Keratinocyte (primary cell): ENCODE measurements at regions not wholly inside any gene's neighbourhood (a gene's known extent, or its start where the extent isn't known, plus 50 kb on each side); places are given as distances from the start of the nearest gene placed in this dataset.

Source experiments
- CTCF ChIP-seq, 3 experiments: IDR thresholded peaks in 1 of 3; conservative IDR thresholded peaks in 1 of 3; optimal IDR thresholded peaks in 1 of 3; 2 replicates in 2 of 3; 3 replicates in 1 of 3; pipeline versions ENCODE3 to v1.5.1; 2011; ENCODE audit warnings: low read length in 3 of 3, mild to moderate bottlenecking in 3 of 3, moderate library complexity in 2 of 3, control low read depth in 1 of 3, inconsistent platforms in 1 of 3; ENCODE audit not compliant: insufficient read depth in 2 of 3; ENCODE audit errors: extremely low read depth in 1 of 3
- EZH2 ChIP-seq: IDR thresholded peaks from one replicate; pipeline ENCODE4 v1.6.1; 2012; ENCODE audit warnings: inconsistent platforms, mild to moderate bottlenecking, low read length, moderate library complexity

GRCh38 chr7:137094-137891 lies 55.1 kb upstream of the FAM20C start:
- no peak for TF ChIP-seq CTCF (optimal IDR thresholded peaks at IDR 0.05 in 1 of 3, IDR thresholded peaks at IDR 0.05 in 1 of 3, conservative IDR thresholded peaks at IDR 0.05 in 1 of 3; ENCODE audit: extremely low read depth in 1 of 3, insufficient read depth in 2 of 3, low read length in 3 of 3)
- TF ChIP-seq EZH2: no peak
